Upper lobe of left lung (tissue), 4 donors: ENCODE measurements at regions not wholly inside any gene's neighbourhood (a gene's known extent, or its start where the extent isn't known, plus 50 kb on each side); places are given as distances from the start of the nearest gene placed in this dataset.

ENCODE experiments used
- CTCF ChIP-seq, 6 experiments: fragments of 450-650 bp in 4 of 6; fragments of 200-600 bp in 2 of 6; sonication (generic) in 2 of 6; IDR thresholded peaks; one replicate each; pipeline ENCODE4 v1.5.1; 2016 to 2019; ENCODE audit warnings: antibody characterized with exemption in 6 of 6
- POLR2AphosphoS5 ChIP-seq, 2 donors: sonication (generic); formaldehyde crosslinking; IDR thresholded peaks; one replicate each; pipeline ENCODE4 v1.5.1; 2017; ENCODE audit warnings: antibody characterized with exemption in 2 of 2

DNA sequence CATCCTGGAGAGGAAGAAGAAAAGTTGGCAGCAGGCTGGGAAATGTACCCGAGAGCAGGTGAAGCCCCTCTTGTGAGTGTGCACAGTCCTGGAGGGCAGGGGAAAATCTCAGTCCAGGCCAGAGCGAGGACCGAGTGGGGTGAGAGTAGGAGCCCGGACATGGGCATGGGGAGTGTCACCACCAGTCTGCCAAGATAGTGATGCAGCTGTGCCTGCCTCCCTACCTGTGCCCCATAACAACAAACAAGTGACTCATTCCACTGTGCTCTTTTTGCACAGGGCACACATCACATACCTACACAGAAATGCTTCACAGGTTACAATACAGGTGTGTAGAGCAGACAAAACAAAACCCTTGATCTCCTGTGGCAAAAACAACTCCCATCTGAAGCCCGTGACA, 205.9 kb upstream of the PELI2 start:
- no peak for TF ChIP-seq CTCF (IDR thresholded peaks at IDR 0.05)
- TF ChIP-seq POLR2AphosphoS5 (IDR thresholded peaks at IDR 0.05) = no peak
